ENCODE measurements at regions not wholly inside any gene's neighbourhood (a gene's known extent, or its start where the extent isn't known, plus 50 kb on each side); places are given as distances from the start of the nearest gene placed in this dataset.
"Not testable (repeated sequence)": the region's sequence is repeated elsewhere in the genome, so short reads cannot be mapped to it uniquely, and the experiment has no call there.

DNA sequence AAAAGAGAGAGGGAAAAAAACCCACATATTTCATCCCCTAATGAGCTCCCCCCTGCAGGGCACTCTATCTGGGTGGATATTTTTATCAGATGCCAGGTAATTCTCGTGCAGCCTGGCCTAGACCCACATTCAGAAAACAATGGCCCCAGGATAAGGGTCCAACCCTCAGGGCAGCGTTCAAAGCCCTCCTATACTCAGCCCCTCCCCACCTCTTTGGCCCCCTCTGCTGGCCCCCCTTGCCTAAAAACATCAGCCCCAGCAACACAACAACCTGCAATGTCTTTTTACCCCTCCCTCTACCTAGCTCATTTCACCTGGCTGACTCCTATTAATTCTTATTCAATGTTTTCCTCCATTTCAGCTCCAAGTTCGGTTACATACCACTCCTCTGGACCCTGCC lies 145.4 kb upstream of the MED14 start:
- no peak overlapping the region for H3K27ac Mint-ChIP-seq
- no peak for ATAC-seq (replicated peaks)
- no peak overlapping the region for H3K4me3 Mint-ChIP-seq
- DNase-seq: no peak
- H3K36me3 Mint-ChIP-seq (ENCODE audit: insufficient read depth): no peaks in the 10 kb centered on the region
- no peaks in the 10 kb centered on the region for H3K4me1 Mint-ChIP-seq (ENCODE audit: low read depth in 2 of 2)
- H3K27me3 Mint-ChIP-seq: no peaks in the 10 kb centered on the region
- no peaks in the 10 kb centered on the region for H3K9me3 Mint-ChIP-seq

DNA sequence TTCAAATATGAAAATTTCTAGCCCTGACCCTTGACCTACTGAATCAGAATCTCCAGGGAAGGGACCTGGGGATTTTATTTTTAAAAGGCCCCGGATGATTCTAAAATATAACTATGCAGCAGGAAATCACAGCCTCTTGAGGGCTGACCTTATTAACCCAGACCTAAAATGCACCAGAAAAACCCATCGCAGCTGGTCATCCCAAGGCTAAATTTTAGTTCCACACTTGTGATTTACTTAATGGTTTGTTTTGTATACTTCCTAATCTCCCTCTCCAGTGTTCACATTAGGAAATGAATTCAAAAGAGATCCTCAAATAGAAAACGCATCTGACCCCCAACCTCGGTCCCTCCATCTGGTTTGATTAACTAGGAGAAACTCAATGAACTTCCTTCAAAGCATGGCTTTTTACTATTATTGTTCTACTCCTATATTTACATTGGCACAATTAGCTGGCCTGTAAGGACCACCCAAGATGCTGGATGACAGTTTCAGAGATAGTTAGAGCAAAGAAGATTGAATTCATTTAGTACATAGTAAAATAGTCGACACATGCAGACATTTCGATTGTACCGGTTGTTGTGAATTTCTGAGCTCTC lies 147.8 kb upstream of the MED14 start:
- Mint-ChIP-seq H3K9me3 (no peaks in the 10 kb centered on the region), H3K36me3 (ENCODE audit: insufficient read depth) (no peaks in the 10 kb centered on the region), H3K4me1 (ENCODE audit: low read depth in 2 of 2) (no peaks in the 10 kb centered on the region), H3K27me3 (no peaks in the 10 kb centered on the region), H3K4me3 (no peak overlapping the region), H3K27ac (no peak overlapping the region)
- no peak for ATAC-seq (replicated peaks)
- DNase-seq: no peak

DNA sequence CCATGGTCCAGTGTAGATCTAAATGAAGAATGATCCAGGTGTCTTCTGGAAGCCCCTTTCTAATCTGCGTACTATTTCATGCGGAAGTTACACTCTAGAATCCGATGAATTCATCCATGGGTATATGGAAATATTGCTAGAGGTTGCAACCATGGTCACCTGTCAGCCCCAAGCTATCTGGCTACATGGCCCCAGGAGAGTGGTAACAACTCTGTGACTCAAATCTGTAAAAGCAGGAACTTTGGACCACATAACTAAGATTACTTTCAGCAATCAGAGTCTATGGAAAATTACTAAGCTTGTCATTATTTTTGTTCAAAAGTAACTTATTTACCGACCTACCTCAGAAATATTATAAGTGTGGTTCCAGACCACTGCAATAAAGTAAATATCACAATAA lies 150.6 kb upstream of the MED14 start:
- no peak overlapping the region for H3K27ac Mint-ChIP-seq
- no peak for ATAC-seq (replicated peaks)

DNA sequence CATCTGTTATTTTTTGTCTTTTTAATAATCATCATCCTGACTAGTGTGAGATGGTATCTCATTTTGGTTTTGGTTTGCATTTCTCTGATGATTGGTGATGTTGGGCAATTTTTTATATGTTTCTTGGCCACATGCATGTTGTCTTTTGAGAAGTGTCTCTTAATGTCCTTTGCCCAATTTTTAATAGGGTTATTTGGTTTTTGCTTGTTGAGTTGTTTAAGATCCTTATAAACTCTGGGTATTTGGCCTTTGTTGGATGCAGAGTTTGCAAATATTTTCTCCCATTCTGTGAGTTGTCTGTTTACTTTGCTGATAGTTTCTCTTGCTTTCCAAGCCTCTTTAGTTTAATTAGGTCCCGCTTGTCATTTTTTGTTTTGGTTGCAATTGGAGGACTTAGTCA lies 152.1 kb upstream of the MED14 start:
- Mint-ChIP-seq H3K36me3 (ENCODE audit: insufficient read depth) (no peaks in the 10 kb centered on the region), H3K9me3 (no peaks in the 10 kb centered on the region), H3K4me1 (ENCODE audit: low read depth in 2 of 2) (no peaks in the 10 kb centered on the region), H3K27me3 (no peaks in the 10 kb centered on the region), H3K4me3 (no peak overlapping the region), H3K27ac (no peak overlapping the region)
- ATAC-seq (replicated peaks) (no peak), DNase-seq (no peak)

More for the DNA sequence above, 150.6 kb upstream of the MED14 start:
- Mint-ChIP-seq H3K36me3 (ENCODE audit: insufficient read depth) (no peaks in the 10 kb centered on the region), H3K4me1 (ENCODE audit: low read depth in 2 of 2) (no peaks in the 10 kb centered on the region), H3K27me3 (no peaks in the 10 kb centered on the region), H3K9me3 (no peaks in the 10 kb centered on the region), H3K4me3 (no peak overlapping the region)
- no peak for DNase-seq

DNA sequence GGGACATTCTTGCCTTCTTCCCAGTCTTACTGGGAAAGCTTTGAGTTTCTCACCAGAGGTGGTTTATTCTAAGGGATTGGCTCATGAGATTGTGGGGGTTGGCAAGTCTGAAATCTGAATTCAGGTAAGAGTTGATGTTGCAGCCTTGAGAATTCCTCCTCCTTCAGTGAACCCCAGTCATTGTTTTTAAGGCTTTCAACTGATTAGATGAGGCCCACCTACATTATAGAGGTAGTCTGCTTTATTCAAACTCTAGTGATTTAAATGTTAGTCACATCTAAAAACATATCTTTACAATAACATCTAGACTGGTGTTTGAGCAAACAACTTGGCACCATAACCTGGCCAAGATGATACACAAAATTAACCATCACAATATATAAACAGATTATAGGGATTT lies 156.5 kb upstream of the MED14 start:
- Mint-ChIP-seq H3K4me3 (no peak overlapping the region), H3K27ac (no peak overlapping the region), H3K9me3 (no peaks in the 10 kb centered on the region), H3K36me3 (ENCODE audit: insufficient read depth) (no peaks in the 10 kb centered on the region), H3K4me1 (ENCODE audit: low read depth in 2 of 2) (no peaks in the 10 kb centered on the region), H3K27me3 (no peaks in the 10 kb centered on the region)
- ATAC-seq (replicated peaks) (no peak), DNase-seq (no peak)

DNA sequence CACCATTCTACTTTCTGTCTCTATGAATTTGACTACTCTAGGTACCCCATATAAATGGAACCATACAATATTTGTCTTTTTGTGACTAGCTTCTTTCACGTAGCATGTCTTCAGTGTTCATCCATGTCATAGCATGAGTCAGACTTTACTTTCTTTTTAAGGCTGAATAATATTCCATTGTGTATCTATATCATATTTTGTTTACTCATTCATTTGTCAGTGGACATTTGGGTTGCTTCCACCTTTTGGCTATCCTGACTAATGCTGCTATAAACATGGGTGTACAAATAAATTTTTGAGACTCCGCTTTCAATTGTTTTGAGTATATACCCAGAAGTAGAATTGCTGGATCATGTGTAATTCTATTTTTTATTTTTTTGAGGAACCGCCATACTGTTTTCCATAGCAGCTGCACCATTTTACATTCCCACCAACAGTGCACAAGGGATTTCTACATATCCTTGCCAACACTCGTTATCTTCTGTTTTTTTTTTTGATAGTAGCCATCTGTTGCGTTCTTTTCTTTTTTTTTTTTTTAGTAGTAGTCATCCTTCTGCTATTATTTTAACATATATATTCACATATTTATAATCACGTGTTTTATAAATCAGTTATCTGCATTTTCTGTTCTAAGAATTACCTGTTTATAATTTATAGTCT lies 158.0 kb upstream of the MED14 start:
- no peak overlapping the region for H3K4me3 Mint-ChIP-seq
- H3K36me3 Mint-ChIP-seq (ENCODE audit: insufficient read depth): no peaks in the 10 kb centered on the region
- no peaks in the 10 kb centered on the region for H3K27me3 Mint-ChIP-seq
- no peaks in the 10 kb centered on the region for H3K9me3 Mint-ChIP-seq
- H3K27ac Mint-ChIP-seq: no peak overlapping the region
- ATAC-seq (replicated peaks): no peak
- no peak for DNase-seq
- H3K4me1 Mint-ChIP-seq (ENCODE audit: low read depth in 2 of 2): no peaks in the 10 kb centered on the region

DNA sequence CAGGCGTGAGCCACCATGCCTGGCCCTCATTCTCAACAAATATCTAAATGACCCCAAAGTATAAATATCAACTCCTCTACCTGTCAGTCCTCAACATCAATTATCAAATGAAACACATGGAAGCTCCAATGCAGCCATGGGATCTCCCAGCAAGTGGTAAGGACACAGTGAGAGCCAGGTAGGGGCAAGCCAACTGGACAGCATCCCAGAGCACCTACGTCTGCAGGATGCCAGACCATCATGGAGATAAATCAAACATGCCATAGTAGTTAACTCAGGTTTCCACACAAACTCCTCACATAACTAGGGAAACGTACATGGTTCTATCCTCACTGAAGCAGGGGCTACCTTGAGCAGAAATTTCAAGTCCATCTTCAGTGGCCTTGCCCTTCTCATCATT lies 159.9 kb upstream of the MED14 start:
- Mint-ChIP-seq H3K4me3 (no peak overlapping the region), H3K27ac (no peak overlapping the region), H3K4me1 (ENCODE audit: low read depth in 2 of 2) (no peaks in the 10 kb centered on the region), H3K36me3 (ENCODE audit: insufficient read depth) (no peaks in the 10 kb centered on the region), H3K27me3 (peaks cover 2 to 8% of the 10 kb centered on the region in 2 donors), H3K9me3 (no peaks in the 10 kb centered on the region)
- DNase-seq (no peak), ATAC-seq (replicated peaks) (no peak)

DNA sequence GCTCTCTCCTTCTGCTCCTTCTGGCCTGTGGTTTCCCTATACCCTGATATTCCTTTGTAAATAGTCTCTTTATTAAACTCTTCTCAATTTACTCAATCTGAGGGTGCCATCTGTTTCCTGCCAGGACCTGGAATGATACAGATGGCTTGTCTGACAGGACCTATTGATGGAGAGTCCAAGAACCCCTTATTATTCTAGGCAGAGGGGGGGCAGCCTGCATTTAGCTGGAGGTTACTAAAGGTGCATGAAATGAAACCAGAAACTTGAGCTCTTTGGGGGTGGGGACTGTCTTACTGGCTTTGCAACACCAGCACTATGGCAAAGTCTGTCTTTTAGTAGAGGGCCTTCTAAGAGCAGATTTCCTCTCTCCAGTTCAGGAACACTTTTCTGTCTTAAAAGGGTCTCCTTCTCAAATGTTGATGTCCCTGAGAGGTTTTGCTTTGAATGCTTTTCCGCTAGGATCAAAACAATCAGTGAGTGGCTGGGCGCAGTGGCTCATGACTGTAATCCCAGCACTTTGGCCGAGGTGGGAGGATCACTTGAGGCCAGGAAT lies 162.5 kb upstream of the MED14 start:
- Mint-ChIP-seq H3K9me3 (no peaks in the 10 kb centered on the region), H3K27me3 (peaks cover 13 to 27% of the 10 kb centered on the region in 2 donors), H3K27ac (no peak overlapping the region), H3K36me3 (ENCODE audit: insufficient read depth) (no peaks in the 10 kb centered on the region), H3K4me3 (no peak overlapping the region), H3K4me1 (ENCODE audit: low read depth in 2 of 2) (no peaks in the 10 kb centered on the region)
- no peak for DNase-seq
- no peak for ATAC-seq (replicated peaks)

DNA sequence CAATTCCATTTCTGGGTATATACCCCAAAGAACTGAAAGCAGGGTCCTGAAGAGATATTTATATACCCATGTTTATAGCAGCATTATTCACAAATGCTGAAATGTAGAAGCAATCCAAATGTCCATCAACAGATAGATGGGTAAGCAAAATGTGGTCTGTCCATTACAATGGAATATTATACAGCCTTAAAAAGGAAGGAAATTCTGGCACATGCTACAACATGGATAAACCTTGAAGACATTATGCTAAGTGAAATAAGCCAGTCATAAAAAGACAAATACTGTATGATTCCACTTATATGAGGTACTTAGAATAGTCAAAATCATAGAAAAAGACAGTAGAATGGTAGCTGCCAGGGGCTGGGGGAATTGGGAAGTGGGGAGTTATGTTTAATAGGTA lies 169.4 kb upstream of the MED14 start:
- H3K27me3 Mint-ChIP-seq: peaks cover 19 to 32% of the 10 kb centered on the region in 2 donors
- H3K4me1 Mint-ChIP-seq (ENCODE audit: low read depth in 2 of 2); H3K27ac Mint-ChIP-seq; H3K4me3 Mint-ChIP-seq; ATAC-seq (replicated peaks); H3K9me3 Mint-ChIP-seq; DNase-seq; H3K36me3 Mint-ChIP-seq (ENCODE audit: insufficient read depth): not testable (repeated sequence)

DNA sequence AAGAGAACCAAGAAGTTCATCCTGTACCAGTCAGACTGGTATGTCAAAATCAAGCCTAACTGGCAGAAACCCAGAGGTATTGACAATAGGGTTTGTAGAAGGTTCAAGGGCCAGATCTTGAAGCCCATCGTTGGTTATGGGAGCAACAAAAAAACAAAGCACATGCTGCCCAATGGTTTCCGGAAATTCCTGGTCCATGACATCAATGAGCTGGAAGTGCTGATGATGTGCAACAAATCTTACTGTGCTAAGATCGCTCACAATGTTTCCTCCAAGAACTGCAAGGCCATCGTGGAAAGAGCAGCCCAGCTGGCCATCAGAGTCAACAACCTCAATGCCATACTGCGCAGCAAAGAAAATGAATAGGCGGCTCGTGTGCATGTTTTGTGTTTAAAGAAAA lies 172.7 kb upstream of the MED14 start:
- no peak for DNase-seq
- no peaks in the 10 kb centered on the region for H3K4me1 Mint-ChIP-seq (ENCODE audit: low read depth in 2 of 2)
- H3K4me3 Mint-ChIP-seq: no peak overlapping the region
- no peaks in the 10 kb centered on the region for H3K36me3 Mint-ChIP-seq (ENCODE audit: insufficient read depth)
- no peak for ATAC-seq (replicated peaks)
- H3K9me3 Mint-ChIP-seq: no peaks in the 10 kb centered on the region
- no peak overlapping the region for H3K27ac Mint-ChIP-seq
- H3K27me3 Mint-ChIP-seq: peaks cover 7% of the 10 kb centered on the region in 2 donors

DNA sequence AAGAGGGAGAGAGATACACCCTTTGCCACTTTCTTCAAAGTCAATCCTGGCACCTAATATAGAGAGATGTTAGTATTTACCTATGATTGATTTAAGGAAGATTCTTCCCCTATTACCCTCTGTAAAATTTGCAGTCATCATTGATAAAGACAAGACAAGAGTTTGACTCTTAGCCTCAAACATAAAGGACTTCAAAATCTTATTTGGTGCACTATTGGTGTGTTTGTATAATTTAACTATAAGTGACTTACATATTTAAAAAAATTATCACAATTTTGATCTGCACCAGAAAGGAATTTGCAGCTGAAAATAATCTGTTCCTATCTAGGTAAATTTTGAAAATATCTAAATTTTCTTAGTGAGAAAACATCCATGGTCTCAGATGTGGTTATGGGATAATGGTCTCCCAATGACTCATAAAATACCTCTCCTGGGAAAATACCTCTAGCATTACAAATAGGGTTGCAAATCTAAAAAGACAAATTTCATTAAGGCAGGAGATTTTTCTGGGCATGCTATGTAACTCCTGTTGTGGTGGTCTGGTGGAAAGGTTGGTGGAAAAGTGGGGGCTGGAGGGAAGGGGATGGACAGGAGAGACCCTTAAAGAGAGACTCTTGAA lies 173.6 kb upstream of the MED14 start:
- Mint-ChIP-seq H3K9me3 (no peaks in the 10 kb centered on the region), H3K27me3 (peaks cover 7% of the 10 kb centered on the region in 2 donors), H3K4me1 (ENCODE audit: low read depth in 2 of 2) (no peaks in the 10 kb centered on the region), H3K4me3 (no peak overlapping the region), H3K27ac (no peak overlapping the region), H3K36me3 (ENCODE audit: insufficient read depth) (no peaks in the 10 kb centered on the region)
- DNase-seq (no peak), ATAC-seq (replicated peaks) (no peak)

DNA sequence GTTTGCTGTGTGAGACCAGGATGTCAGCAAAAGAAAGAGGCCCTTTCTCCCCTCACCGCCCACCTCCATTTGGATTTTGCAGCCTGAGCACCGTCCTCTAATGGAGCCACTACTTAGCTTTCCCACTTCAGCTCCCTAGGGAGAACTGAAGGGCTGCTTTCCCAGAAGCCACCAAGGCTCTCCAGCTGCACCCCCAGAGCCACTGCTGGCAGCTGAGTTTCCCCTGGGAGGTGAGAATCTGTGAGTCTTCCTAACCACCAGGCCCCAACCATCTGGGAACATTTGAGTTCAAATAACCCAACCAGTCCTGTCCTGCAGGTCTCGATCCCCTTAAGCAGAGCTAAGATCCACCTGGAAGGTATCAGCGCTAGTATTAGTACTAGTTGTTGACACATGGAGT lies 173.1 kb upstream of the USP9X start:
- H3K9me3 Mint-ChIP-seq: no peaks in the 10 kb centered on the region
- H3K36me3 Mint-ChIP-seq (ENCODE audit: insufficient read depth): no peaks in the 10 kb centered on the region
- ATAC-seq (replicated peaks) (no peak), DNase-seq (no peak)
- H3K27me3 Mint-ChIP-seq: no peaks in the 10 kb centered on the region
- no peak overlapping the region for H3K27ac Mint-ChIP-seq
- H3K4me1 Mint-ChIP-seq (ENCODE audit: low read depth in 2 of 2): no peaks in the 10 kb centered on the region
- H3K4me3 Mint-ChIP-seq: no peak overlapping the region

DNA sequence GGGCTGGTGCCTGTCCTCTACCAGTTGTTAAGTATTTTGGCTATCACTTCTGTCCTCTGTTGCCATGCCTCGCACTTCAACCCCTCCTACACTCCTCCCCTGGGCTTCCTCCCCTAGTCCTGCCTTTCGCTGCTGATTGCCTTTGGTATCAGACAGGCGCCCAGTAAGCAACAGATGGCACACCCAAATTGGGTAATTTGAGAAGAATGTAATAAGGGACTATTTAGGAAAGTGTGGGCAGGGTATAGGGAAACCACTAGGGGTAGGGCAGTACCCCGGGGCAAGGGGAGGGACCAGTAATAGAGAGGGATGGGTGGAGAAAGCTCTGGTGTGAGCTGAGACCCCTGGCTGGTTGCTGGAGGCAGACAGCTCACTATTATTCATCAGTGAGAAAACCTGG lies 172.7 kb upstream of the USP9X start:
- DNase-seq (no peak), ATAC-seq (replicated peaks) (no peak)
- H3K27ac Mint-ChIP-seq: no peak overlapping the region
- H3K9me3 Mint-ChIP-seq: no peaks in the 10 kb centered on the region
- H3K4me3 Mint-ChIP-seq: no peak overlapping the region
- H3K27me3 Mint-ChIP-seq: no peaks in the 10 kb centered on the region
- no peaks in the 10 kb centered on the region for H3K4me1 Mint-ChIP-seq (ENCODE audit: low read depth in 2 of 2)
- H3K36me3 Mint-ChIP-seq (ENCODE audit: insufficient read depth): no peaks in the 10 kb centered on the region

DNA sequence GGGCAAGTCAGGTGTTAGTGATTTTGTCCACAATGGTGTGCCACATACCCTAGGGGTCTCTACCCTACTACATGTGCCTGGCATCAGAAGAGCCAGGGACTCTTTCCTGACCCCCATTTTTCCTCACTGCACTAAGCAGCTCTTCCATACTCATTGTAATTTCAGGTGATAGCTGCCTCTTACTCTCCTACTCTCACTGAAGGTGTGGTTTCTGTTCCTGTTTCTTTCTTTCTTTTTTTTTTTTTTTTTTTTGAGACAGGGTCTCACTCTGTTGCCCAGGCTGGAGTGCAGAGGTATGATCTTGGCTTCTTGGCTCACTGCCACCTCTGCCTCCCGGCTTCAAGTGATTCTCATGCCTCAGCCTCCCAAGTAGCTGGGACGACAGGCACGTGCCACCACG lies 164.9 kb upstream of the USP9X start:
- DNase-seq (no peak), ATAC-seq (replicated peaks) (no peak)
- Mint-ChIP-seq H3K27ac (no peak overlapping the region), H3K4me3 (no peak overlapping the region), H3K4me1 (ENCODE audit: low read depth in 2 of 2) (no peaks in the 10 kb centered on the region), H3K27me3 (no peaks in the 10 kb centered on the region), H3K9me3 (no peaks in the 10 kb centered on the region), H3K36me3 (ENCODE audit: insufficient read depth) (no peaks in the 10 kb centered on the region)

Measured in effector memory CD8-positive, alpha-beta T cell (primary cell).